Ishikawa (cell line): ENCODE measurements at regions not wholly inside any gene's neighbourhood (a gene's known extent, or its start where the extent isn't known, plus 50 kb on each side); places are given as distances from the start of the nearest gene placed in this dataset.

Source experiments
- CREB1 ChIP-seq: IDR thresholded peaks from 2 replicates; pipeline ENCODE4 v1.6.1; 2012; ENCODE audit warnings: low read depth
- EGR1 ChIP-seq: IDR thresholded peaks from 2 replicates; pipeline ENCODE4 v1.6.1; 2012
- FOXM1 ChIP-seq: IDR thresholded peaks from 2 replicates; pipeline ENCODE4 v1.6.1; 2012; ENCODE audit warnings: low read depth, borderline replicate concordance
- RAD21 ChIP-seq: IDR thresholded peaks from 2 replicates; pipeline ENCODE4 v1.6.1; 2012; ENCODE audit warnings: low read depth
- REST ChIP-seq: IDR thresholded peaks from 2 replicates; pipeline ENCODE4 v1.6.1; 2012; ENCODE audit warnings: low read depth, mild to moderate bottlenecking
- ZBTB7A ChIP-seq: IDR thresholded peaks from 2 replicates; pipeline ENCODE4 v1.6.1; 2012; ENCODE audit warnings: low read depth

GRCh38 chr18:44341759-44342158, 338.9 kb upstream of the SETBP1 start:
- TF ChIP-seq RAD21 (no peak), ZBTB7A (no peak), EGR1 (no peak), FOXM1 (no peak), CREB1 (no peak), REST (no peak)
